Breast epithelium (tissue), 3 donors: ENCODE measurements at regions not wholly inside any gene's neighbourhood (a gene's known extent, or its start where the extent isn't known, plus 50 kb on each side); places are given as distances from the start of the nearest gene placed in this dataset.

ENCODE experiments used
- CTCF ChIP-seq, 3 donors: fragments of 450-650 bp; IDR thresholded peaks; one replicate each; pipeline ENCODE4 v1.5.1; 2016 to 2017; ENCODE audit warnings: antibody characterized with exemption in 3 of 3, mild to moderate bottlenecking in 3 of 3, moderate library complexity in 3 of 3
- POLR2A ChIP-seq: fragments of 450-650 bp; IDR thresholded peaks from one replicate; pipeline ENCODE4 v1.6.1; 2016; ENCODE audit warnings: antibody characterized with exemption, mild to moderate bottlenecking, moderate library complexity

DNA sequence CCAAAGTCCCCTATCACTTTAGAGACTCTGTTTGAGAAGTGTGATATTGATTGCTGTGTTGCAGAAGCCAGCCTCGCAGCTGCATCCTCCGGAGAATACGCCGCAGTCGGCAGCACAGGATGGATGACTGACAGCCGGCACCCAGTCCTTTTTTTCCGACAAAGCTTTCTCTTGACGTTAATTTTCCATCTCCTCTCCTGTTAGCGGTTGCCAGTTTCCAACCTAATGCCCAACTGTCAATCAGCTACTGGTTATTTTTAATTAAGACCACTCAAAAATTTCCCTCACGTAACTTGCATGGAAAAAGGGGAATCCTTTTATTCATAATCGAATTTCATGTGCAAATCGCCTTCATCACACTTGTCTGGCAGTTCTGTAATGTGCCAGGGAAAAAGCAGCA lies 953.9 kb downstream of the CDH11 start:
- no peak for TF ChIP-seq POLR2A
- TF ChIP-seq CTCF (IDR thresholded peaks at IDR 0.05), result no peak
